HCEC 1CT (cell line): ENCODE measurements at regions not wholly inside any gene's neighbourhood (a gene's known extent, or its start where the extent isn't known, plus 50 kb on each side); places are given as distances from the start of the nearest gene placed in this dataset.
A peak's percentile ranks its signal among the peaks of the same experiment; 100 is the strongest.

Experiments used
- DNase-seq: peaks from one replicate; pipeline ENCODE4 v3.0.0-alpha.2; 2017

DNA sequence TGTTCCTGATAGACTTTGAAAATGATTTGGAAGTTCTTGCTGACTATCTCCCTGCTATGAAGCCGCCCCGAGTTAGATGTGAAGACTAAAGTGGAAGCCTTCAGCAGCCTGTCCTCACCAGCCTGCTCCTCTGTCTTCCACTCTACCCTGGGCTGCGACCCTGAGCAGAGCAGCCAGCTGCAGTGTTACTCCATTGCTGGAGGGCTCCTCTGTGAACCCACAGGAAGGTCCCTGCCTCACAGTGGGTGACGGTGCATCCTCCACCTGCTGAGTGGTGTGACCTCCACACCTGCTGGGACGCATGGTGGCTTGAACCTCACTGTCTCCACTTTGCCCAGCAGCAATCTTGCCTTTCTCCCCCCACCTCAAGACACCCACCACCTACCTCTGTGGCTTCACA, 116.4 kb downstream of the IRS2 start:
- no peak for DNase-seq

DNA sequence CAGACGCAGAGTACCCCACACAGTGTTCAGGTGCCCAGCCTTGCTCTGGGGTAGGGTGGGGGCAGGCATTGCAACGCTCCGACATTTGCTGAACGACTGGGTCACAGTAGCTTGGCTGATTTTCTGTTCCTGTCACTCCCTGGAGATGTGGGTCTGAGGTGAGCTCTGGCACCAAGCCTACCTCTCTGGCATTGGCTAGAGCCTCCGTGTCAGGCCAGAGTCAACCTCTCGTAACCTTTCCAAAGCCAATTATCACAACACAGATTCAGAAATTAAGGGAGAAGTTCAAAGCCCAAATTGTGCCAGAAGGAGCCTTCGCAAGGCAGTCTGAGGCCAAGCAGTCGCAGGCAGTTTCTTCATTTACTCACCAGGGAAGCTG, 117.2 kb downstream of the IRS2 start:
- DNase-seq: no peak

DNA sequence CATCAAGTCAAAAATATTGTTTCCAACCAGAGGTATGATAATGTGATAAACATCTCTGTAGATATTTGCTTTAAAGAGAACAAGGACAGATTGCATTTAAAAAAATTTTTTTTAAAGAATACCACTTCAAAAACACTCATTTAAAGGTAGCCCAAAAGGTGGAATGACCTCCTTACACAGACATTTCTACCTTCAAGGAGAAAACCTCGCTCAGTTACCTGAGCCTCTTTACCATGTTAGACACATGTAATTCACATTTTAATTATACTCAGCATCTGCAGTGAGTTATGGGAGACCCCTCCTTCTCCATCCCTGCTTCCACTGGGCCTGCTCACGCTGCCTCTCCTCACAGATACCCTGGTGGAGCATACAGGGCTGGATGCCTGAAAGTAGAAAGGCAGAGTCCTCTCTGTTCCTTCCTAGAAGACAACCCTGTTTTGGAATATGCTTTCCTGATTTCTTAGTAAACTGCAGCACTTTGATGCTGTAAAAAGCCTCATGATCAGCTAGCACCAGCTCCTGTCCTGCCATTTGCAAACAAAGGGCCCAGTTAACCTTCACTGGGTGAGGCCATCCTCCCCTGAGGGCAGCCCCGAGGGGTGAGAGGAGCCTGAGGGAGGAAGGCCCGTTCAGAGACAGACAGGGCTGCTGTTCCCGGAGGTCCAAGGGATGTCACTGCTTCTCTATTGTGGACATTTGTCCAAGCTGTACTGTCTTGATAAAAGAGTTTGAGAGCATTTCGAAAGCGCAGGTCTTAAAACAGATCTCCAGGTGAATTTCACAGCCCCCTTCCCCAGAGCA, 117.8 kb downstream of the IRS2 start:
- no peak for DNase-seq

DNA sequence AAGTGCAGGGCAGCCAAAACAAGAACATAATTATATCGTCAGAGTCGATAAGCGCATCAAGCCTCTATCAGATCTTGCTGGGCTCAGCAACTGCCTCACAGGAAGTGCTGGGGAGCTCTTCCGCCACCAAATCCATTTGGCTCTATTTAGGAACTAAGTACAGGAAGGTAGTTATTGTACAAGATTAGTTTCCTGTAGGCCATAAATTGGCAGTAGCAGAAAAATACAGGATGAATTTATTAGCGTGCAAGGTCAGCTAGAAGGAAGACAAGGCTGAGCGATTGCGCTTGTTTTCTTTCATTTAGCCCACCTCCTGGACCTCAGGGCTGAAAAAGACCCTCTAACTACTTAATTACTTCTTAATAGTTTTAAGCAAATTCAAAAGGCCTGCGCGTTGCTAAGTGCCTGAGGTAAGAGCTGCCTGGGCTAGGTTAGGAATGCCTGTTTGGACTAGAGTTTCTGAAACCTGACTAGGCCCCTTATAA, 118.5 kb downstream of the IRS2 start:
- DNase-seq: no peak

DNA sequence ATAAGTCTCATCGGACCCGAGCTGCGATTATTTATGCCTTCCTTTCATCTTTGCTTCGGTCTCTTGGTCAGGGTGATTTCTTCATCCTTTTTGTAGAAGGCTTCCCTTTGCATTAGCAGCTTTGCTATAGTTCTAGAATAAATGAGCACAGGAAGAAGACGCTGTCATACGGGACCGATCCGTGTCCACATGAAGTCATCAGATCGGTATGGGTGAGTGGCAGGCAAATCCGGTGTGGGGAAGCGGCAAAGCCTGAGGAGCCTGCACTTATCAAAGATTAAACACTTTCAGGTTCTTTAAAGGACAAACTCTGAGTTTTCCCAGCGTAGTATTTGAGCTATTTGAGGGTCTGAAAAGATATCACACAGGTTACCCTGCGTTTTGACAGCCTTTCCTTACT, 119.3 kb downstream of the IRS2 start:
- peak; percentile 12 for DNase-seq

DNA sequence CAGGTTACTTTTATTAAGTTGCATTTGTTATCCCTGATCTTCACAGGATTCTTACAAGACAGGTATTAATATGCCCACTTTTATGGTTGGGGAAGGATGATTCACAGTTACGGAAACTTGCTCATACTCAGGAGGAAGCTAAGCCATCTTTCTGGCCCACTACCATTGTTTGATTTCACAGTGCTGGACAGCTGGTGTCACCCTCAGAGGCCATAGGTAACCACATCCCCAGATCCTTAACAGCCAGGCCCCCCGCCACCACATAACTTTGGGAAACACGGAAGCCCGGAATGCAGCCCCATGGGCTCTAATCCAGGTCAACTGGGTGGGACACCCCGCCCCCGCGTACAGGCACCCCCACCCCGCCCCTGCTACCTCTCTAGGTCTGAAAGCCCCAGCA, 119.7 kb downstream of the IRS2 start:
- DNase-seq: no peak

DNA sequence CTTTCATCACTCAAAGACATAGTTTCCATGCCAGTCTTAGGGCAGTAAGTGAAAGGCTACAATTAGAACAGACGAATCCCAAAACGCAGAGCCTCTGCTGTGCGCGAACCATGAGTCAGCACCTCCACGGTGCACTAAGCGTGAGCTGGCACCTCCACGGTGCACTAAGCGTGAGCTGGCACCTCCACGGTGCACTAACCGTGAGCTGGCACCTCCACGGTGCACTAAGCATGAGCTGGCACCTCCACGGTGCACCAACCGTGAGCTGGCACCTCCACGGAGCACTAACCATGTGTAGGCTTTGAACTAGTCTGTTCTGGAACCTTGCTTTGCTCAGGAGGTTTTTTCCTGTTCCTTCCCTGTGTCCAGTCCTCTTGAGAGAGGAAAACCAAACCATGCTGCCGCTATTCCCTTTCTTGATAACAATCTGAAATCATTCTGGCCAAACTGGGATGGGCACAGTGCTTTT, 120.6 kb downstream of the IRS2 start:
- no peak for DNase-seq

DNA sequence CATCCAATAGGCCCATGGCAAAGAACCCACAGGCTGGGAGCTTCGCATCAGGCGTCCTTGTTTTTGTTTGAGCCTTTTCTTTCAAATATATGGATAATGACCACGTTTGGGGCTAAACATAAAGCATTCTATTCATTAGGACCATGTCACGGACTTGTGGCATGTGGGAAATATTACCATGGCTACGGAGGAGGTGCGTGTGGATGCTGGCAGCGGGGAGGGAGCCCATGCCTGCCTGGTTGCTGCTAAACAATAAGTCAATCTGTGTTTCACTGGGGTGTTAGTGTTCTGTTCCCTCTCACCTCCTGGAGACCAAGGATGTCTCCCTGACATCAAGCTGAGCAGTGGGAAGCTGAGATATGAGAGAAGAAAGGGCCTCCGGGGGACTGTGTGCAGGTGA, 121.1 kb downstream of the IRS2 start:
- no peak for DNase-seq

DNA sequence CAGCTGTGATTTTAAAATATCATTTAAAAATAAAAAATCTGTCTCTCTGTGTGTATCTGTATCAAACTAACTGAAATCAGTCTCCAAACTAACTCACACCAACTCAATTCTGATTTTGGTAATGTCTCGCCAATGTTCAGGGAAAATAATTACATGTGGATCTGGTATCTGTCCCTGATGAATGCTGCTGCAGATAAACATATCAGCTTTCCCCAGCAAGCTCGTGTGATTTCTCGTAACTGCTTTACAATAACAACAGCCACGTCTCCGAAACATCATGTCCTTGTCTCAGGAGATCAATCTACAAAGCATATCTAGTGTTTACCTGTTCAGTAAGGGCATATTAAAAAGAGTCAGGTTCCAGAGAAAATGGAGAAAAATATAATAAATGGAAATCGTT, 129.0 kb downstream of the IRS2 start:
- DNase-seq: no peak

DNA sequence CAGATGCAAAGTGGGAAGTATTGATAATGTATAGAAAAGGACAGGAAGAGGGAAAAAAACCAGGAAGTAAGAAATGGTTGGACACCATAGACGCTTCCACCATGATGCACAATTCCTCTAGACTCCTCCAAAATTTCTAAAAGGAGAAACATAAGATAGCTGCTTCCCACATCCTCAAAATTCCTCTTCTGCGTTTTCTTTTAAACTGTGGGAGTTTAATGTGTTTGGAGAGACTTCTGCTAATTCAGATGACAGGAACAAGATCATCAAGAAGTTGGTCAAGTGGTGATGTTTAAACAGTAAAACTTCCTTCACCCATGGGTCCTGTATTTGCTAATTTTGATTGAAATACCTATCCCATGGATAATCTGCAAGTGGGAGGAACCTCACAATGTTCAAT, 130.2 kb downstream of the IRS2 start:
- no peak for DNase-seq

DNA sequence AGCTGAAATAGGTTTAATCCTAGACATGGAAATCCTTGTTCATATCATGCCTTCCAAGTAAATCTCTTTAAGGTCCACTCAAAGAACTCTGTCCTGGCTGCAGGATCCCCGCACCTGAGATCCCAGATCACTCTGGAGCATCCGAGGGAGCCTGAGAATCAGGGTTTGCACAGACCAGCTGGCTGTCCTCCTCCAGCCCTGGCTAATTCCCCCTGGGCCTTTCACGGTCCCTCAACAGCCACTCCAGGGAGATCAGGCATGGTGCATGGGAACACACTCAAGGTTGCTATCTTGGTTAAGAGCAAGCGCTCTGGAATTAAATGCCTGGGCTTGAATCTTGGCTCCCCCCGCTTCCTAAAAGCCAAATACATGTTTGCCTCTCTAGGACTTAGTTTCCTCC, 130.8 kb downstream of the IRS2 start:
- DNase-seq: no peak

DNA sequence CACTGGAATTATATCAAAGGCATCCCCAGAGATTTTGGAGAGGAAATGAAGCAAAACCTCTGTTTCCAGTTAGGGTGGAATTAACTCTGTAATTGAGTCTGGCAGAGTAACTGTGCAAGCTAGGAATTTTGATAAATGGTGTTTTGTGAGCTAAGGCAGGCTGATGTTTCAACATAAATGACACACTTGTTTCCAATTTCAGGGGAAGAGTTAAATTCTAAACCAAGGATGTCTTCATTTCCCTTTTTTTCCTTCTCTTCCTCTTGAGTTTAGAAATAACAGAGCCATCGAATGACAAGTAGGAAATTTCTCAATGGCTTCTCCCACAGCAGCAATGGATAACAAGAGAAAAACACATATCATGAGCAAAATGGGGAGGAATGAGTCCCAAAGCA, 131.2 kb downstream of the IRS2 start:
- no peak for DNase-seq

DNA sequence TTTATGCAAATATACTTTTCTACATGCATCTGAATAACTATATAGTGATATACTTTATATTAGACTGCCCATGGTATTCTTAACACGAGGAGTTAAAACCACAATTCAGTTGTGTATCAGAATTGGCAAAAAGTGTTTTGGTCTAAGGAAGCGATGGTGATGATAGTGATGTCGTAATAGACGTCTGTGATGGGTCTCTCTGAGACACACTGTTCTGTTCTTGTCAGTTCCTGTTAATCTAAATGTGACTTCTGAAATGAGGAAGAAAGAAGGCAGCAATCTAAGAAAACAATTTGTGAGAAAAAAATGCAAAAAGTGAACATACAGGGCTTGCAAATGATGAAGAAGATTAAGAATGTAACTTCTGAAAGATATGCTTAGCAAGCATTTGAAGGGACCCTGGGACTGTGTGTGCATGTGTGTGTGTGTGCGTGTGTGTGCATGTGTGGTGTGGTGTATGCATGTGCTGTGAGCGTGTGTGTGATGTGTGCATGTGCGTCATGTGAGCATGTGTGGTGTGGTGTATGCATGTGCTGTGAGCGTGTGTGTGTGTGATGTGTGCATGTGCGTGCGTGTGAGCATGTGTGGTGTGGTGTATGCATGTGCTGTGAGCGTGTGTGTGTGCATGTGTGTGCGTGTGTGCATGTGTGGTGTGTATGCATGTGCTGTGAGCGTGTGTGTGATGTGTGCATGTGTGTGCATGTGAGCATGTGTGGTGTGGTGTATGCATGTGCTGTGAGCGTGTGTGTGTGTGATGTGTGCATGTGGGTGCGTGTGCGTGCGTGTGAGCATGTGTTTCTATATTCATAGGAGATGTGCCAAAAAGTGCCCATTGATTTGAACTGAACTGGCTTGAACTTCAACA, 131.8 kb downstream of the IRS2 start:
- DNase-seq: no peak

DNA sequence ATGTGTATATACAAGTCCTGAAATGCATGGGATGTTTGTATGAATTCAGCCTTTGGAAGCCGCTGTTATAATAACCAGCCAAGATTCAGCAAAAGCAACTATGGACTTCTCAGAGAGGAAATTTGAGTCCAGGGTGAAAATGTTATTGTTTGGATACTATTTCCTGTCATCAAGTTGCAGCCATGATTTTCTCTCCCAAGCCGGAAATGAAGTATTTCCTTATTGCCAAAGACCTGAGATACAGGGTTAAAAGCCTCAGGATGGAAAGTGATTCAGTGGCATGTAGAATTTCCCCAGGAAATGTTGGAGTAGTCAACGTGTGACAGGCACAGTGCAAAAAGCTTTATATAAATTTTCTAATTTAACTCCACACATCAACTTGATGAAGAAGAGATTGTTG, 133.9 kb downstream of the IRS2 start:
- peak; percentile 40 for DNase-seq

DNA sequence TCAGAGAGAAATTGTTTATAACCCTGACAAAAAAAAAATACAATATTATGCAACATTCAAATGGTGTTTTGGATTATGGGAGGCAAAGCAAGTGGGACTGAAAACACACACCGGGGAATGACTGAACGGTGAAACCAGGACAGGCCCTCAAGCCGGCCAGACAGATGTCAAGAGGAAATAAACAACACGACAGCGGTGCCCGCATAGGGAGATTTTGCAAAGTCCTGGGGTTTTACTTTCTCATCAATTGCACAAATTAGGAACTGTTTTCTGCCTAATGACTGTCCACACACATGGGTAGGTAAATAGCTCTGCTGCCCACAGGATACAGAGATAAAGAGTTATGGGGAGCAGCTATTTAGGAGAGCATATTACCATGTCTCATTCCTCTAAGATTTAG, 134.5 kb downstream of the IRS2 start:
- no peak for DNase-seq

DNA sequence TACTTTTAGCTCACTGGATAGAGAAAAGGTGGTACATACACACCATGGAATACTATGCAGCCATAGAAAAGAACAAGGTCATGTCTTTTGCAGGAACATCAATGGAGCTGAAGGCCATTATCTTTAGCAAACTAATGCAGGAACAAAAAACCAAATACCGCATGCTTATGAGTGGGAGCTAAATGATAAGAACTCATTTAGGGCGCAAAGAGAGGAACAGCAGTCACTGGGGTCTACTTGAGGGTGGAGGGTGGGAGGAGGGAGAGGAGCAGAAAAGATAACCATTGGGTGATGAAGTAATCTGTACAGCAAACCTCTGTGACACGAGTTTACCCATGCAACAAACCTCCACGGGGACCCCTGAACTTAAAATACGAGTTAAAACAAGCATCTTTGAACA, 135.1 kb downstream of the IRS2 start:
- no peak for DNase-seq

DNA sequence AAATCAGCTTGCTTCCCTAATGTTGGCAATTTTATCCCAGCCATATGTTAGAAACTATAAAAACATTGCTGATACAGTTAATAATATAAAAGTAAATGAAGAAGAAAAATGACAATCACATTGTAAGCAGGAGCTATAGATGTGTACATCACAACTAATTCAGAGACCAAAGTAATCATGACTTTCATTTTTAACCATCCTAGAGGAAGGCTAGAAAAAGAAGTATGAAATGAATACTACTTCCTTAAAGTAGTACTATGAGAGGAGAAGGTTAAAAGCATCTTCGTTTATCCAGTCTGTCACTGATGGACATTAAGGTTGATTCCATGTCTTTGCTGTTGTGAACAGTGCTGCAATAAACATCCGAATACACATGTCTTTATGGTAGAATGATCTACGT, 135.5 kb downstream of the IRS2 start:
- DNase-seq: no peak

DNA sequence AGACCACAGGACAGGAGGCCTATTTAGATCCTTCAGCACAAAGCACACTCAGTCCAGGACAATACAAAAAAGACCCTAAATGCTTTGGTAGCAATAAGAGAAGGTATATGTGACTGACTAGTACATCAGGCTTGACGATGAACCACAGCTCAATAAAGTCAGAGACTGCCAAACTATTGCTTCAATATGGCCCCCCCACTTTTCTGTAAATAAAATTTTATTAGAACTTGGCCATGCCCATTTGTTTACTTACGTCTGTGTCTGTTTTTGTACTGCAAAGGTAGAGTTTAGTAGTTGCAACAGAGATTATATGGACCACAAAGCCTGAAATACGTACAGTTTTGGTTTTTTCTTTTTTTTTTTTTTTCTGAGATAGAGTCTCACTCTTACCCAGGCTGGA, 136.7 kb downstream of the IRS2 start:
- DNase-seq: no peak

DNA sequence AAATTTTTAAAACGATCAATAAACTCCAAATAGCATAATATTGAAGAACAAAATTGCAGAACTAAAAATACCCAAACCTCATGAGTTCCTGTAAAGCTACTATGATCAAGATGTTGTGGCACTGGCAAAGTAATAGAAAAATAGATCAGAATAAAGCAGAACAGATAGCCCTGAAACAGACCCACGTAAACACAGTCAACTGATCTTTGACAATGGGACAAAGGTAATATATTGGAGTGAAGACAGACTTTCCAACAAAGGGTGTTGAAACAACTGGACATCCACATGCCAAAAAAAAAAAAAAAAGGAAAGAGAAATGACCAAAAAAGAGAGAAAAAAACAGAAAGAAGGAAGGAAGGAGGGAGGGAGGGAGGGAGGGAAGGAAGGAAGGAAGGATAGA, 138.7 kb downstream of the IRS2 start:
- DNase-seq: no peak

DNA sequence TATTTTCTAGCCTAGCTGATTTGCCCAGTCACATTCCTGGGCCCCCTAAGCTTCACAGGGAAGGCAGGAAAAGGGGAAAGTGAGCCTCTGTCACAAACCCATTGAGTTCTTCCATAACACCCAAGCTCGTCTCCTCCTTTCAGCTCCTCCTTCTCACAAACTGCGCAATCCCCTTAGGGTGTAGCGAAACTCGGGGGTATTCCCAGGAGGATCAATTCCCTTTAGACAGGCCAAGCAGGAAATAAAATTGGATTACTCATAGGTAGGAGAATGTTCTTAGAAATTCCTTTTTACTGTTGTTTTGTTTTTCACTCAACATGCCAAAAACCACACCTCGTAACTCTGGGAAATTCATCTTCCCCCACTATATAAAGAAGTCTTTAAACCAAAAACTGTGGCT, 139.3 kb downstream of the IRS2 start:
- DNase-seq: no peak

DNA sequence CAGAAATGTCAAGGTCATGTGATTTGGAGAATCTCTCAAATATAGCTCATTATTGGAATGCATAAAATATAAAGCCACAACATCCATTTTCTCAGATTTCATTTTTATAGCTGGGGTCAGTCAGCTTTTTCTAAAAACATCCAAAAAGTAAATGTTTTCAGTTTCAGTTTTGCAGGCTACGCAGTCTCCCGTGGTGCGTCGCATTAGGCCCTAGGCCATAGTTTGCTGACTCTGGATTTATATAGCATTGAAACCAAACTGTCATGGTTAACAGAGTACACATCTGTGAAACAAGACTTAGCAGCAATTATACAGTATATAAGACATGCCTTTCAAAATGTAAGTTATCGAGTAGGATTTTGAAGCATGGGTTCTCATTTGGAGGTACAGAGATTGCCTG, 140.0 kb downstream of the IRS2 start:
- no peak for DNase-seq

DNA sequence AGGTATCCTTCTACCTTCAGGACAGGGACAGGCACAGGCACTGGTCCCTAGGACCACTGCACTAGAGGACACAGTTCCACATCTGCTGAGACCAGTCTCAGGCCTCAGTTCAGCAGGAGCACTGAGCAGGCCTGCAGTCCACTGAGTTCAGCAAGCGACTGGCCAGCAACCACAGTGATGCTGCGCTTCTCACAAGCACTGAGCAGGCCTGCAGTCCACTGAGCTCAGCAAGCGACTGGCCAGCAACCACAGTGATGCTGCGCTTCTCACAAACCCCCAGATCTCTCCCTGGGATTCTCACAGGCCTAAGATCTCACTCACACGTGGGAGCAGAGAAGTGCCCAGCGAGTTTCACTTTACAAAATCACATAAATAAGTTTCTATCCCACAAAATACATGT, 140.6 kb downstream of the IRS2 start:
- no peak for DNase-seq

DNA sequence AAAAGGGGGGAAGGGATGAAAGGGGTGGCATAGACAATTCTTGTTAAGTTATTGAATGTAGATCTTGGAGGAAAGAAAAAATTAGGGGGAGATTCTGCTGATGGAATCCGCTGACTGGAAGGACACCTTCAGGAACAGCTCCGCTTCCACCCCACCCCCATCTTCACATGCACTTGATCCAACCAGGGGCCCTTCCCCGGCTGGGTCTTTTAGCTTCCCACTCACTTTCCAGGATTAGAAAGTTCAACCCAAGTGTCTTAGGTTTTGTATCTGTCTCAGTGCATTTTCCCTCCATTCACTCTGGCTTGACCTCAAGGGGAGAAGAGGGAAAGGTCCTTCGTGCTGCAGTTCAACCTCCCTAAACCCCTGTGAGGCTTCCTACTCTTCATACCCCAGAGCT, 141.4 kb downstream of the IRS2 start:
- no peak for DNase-seq

DNA sequence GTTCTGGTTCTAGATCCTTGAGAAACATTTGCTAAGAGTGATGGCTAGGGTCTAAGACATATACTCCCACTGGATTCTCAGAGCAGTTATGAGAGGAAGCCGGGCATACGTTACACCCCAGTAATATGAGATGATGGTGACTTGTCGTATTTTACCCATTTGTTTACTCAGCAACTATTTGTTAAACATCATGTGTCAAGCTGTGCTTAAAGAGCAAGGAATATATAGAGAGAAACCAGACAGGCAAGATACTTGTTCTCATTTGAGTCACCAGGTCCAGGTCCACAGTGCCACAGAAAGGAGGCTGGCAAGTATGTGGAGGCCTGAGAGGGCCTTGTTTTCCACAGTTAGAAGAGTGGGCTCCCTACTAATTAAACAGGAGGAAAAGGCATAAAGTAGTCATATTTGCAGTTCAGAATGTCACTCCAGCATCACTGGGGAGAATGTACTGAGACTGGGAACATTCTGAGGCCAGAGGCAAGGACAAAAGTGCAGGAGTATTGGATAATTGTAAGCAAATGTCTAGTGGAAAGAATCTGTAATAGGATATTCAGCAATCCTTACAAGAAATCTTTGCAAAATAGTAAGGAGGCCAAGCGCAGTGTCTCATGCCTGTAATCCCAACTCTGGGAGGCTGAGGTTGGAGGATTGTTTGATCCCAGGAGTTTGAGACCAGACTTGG, 142.2 kb downstream of the IRS2 start:
- DNase-seq: no peak
